OCI-LY7 (cell line): ENCODE measurements at regions not wholly inside any gene's neighbourhood (a gene's known extent, or its start where the extent isn't known, plus 50 kb on each side); places are given as distances from the start of the nearest gene placed in this dataset.

ENCODE experiments used
- BruUV-seq: library from RNA; stranded (reverse); fragments of 400-500 nt; replicated peaks from 2 replicates; lab custom pipeline; 2021; lab: Mats Ljungman, UMichigan
- CTCF ChIA-PET: fragments of 300-600 bp; sonication (Branson Sonifier 250); formaldehyde crosslinking; loops from one replicate; lab custom pipeline; 2022; ENCODE audit warnings: antibody characterized with exemption; ENCODE audit not compliant: unreplicated experiment; lab: Charles Lee
- POLR2A ChIA-PET: fragments of 300-600 bp; sonication (Branson Sonifier 250); formaldehyde crosslinking; loops from one replicate; lab custom pipeline; 2022; ENCODE audit warnings: antibody characterized with exemption; lab: Charles Lee
- DNase-seq: peaks from one replicate; pipeline ENCODE4 v3.0.0-alpha.2; 2015; ENCODE audit warnings: low spot score
- H2AFZ ChIP-seq: fragments of 200-600 bp; sonication (generic), shearing (Covaris generic); 2 replicates; pipeline ENCODE4 v1.6.1; 2014; ENCODE audit warnings: mild to moderate bottlenecking, antibody characterized with exemption, low read length, moderate library complexity
- H3K27ac ChIP-seq: fragments of 200-600 bp; sonication (generic); 2 replicates; pipeline ENCODE4 v1.5.1; 2014; ENCODE audit warnings: mixed run types, low read depth, mild to moderate bottlenecking, moderate library complexity, low read length, inconsistent platforms; ENCODE audit not compliant: poor library complexity, severe bottlenecking
- H3K36me3 ChIP-seq: fragments of 200-600 bp; sonication (generic); 2 replicates; pipeline ENCODE4 v1.6.1; 2014; ENCODE audit warnings: mild to moderate bottlenecking, antibody characterized with exemption, low read length, moderate library complexity, mixed read lengths; ENCODE audit not compliant: insufficient read depth
- H3K4me1 ChIP-seq: fragments of 200-600 bp; sonication (generic); 2 replicates; pipeline ENCODE4 v1.5.1; 2014; ENCODE audit warnings: mild to moderate bottlenecking, low read length; ENCODE audit not compliant: insufficient read depth, poor library complexity, severe bottlenecking
- H3K4me2 ChIP-seq: fragments of 200-600 bp; sonication (generic); 2 replicates; pipeline ENCODE4 v1.6.1; 2014; ENCODE audit warnings: mild to moderate bottlenecking, low read length
- H3K4me3 ChIP-seq: fragments of 200-600 bp; sonication (generic); 2 replicates; pipeline ENCODE4 v1.5.1; 2014; ENCODE audit warnings: mild to moderate bottlenecking, low read depth, low read length; ENCODE audit not compliant: poor library complexity, severe bottlenecking
- H3K79me2 ChIP-seq: fragments of 200-600 bp; sonication (generic); 2 replicates; pipeline ENCODE4 v1.6.1; 2016; ENCODE audit warnings: low read depth, mild to moderate bottlenecking, low read length, moderate library complexity, mixed read lengths; ENCODE audit not compliant: insufficient read depth
- H3K9me2 ChIP-seq: fragments of 200-600 bp; sonication (generic); 2 replicates; pipeline ENCODE4 v1.6.1; 2016; ENCODE audit warnings: mild to moderate bottlenecking, low read length, mixed read lengths; ENCODE audit not compliant: insufficient read depth
- H3K9me3 ChIP-seq: fragments of 200-600 bp; sonication (generic); 2 replicates; pipeline ENCODE4 v1.6.1; 2014; ENCODE audit warnings: mild to moderate bottlenecking, mixed run types, low read length, mixed read lengths
- H4K20me1 ChIP-seq: fragments of 200-600 bp; sonication (generic); 2 replicates; pipeline ENCODE4 v1.6.1; 2014; ENCODE audit warnings: mild to moderate bottlenecking, antibody characterized with exemption, low read length, moderate library complexity, mixed read lengths; ENCODE audit not compliant: insufficient read depth
- EZH2phosphoT487 ChIP-seq: fragments of 200-600 bp; sonication (generic); IDR thresholded peaks from 2 replicates; pipeline ENCODE4 v1.6.1; 2018; ENCODE audit warnings: low read depth, borderline replicate concordance, mild to moderate bottlenecking, mixed run types, antibody characterized with exemption, low read length, moderate library complexity, mixed read lengths
- intact Hi-C: fragments of 100-400 bp; cut with micrococcal nuclease; formaldehyde crosslinking; loops from one replicate; pipeline ENCODE4 v1.10.0; 2022; ENCODE audit not compliant: unreplicated experiment
- TF ChIP-seq, protein P1 (sequence below): fragments of 200-600 bp; sonication (generic); conservative IDR thresholded peaks from 2 replicates; pipeline ENCODE4 v1.5.1; 2014; ENCODE audit warnings: mild to moderate bottlenecking, antibody characterized with exemption, low read length, moderate library complexity, mixed read lengths

DNA sequence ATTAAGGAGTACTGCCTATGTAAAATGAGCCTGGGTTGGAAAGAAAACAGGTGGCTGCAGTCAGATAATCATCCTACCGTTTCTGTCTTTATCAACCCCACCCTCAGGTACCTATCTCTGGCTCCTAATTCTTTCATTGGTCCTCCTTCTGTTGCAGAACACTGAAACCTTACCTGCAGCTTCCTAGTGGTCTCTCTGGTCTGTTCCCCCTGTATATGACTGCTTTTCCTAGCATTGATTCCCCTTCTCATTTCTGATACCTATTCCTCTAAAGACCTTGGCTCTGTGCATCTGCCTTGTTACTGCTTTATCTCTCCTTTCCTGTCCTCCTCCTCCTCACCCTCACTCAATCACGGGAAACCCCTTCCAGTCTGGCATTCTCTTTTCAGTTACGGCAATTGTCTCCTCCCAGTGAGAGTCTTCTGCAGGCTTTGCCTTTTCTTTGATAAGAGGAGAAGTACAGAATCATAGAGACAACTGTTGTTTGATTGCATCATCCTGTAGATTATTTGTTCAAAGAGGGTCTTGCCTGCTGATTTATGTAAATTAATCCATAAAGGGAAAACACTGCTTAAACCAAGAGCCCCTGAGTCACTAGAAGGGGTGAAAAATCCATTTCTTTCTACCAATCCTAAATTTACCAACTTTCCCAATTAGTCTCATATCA, 301.2 kb downstream of the AASDHPPT start:
- intact Hi-C loops = no loop called here
- Histone ChIP-seq H3K4me1 (no peaks in the 10 kb centered on the region), H3K9me2 (no peaks in the 10 kb centered on the region), H4K20me1 (no peaks in the 10 kb centered on the region), H3K4me2 (no peak overlapping the region), H3K79me2 (no peaks in the 10 kb centered on the region), H2AFZ (no peak overlapping the region), H3K27ac (no peak overlapping the region), H3K4me3 (no peak overlapping the region), H3K36me3 (no peaks in the 10 kb centered on the region), H3K9me3 (no peaks in the 10 kb centered on the region)
- no TSS peak for BruUV-seq
- DNase-seq = no peak
- TF ChIP-seq, protein P1, sequence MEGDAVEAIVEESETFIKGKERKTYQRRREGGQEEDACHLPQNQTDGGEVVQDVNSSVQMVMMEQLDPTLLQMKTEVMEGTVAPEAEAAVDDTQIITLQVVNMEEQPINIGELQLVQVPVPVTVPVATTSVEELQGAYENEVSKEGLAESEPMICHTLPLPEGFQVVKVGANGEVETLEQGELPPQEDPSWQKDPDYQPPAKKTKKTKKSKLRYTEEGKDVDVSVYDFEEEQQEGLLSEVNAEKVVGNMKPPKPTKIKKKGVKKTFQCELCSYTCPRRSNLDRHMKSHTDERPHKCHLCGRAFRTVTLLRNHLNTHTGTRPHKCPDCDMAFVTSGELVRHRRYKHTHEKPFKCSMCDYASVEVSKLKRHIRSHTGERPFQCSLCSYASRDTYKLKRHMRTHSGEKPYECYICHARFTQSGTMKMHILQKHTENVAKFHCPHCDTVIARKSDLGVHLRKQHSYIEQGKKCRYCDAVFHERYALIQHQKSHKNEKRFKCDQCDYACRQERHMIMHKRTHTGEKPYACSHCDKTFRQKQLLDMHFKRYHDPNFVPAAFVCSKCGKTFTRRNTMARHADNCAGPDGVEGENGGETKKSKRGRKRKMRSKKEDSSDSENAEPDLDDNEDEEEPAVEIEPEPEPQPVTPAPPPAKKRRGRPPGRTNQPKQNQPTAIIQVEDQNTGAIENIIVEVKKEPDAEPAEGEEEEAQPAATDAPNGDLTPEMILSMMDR = no peak
- no peak for TF ChIP-seq EZH2phosphoT487
- POLR2A ChIA-PET = no interaction called here
- CTCF ChIA-PET = no interaction called here

DNA sequence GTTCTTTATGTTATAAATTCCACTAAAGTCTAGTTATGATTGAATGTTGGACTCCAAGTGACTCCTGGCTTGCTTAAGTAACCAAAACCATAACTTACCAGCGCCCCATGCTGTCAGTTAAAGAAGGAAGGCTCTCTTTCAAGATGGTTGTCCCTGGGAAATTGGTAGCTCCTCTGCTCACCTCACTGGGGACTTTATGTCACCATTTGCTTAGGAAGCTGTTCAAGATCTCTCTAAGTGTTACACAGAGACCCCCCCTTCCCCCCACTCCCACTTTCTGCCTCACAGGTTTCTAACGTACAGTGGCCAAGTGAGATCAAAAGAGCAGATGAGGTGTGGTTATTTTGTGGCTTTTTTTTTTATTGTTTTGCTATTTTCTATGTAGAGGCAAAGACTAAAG, 301.8 kb downstream of the AASDHPPT start:
- H3K36me3 ChIP-seq = no peaks in the 10 kb centered on the region
- BruUV-seq = no TSS peak
- no peaks in the 10 kb centered on the region for H4K20me1 ChIP-seq
- H3K4me3 ChIP-seq = no peak overlapping the region
- no peaks in the 10 kb centered on the region for H3K9me2 ChIP-seq
- TF ChIP-seq, protein P1 = no peak
- TF ChIP-seq EZH2phosphoT487 = no peak
- ChIA-PET CTCF (no interaction called here), POLR2A (no interaction called here)
- no peaks in the 10 kb centered on the region for H3K9me3 ChIP-seq
- intact Hi-C loops = no loop called here
- H2AFZ ChIP-seq = no peak overlapping the region
- DNase-seq = no peak
- no peak overlapping the region for H3K27ac ChIP-seq
- H3K4me2 ChIP-seq = no peak overlapping the region
- H3K4me1 ChIP-seq = no peaks in the 10 kb centered on the region
- no peaks in the 10 kb centered on the region for H3K79me2 ChIP-seq

DNA sequence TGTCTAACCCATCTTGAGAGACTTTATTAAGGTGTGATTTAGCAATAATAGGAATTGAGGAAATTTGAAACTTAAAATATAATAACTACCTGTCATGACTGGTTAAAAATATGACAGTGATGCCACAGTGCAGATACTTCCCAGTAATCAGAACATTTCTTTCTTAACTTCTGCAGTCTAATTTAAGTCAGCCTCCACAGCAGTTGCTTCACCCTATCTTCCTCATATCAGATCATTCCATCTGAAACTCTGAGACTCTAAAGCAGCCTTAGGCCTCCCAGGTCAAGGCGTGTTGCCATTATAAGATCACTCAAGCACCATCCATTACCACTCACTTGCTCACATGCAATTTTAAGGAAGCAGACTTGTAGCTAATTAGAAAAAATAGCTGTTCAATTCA, 302.2 kb downstream of the AASDHPPT start:
- Histone ChIP-seq H3K79me2 (no peaks in the 10 kb centered on the region), H4K20me1 (no peaks in the 10 kb centered on the region), H3K4me1 (no peaks in the 10 kb centered on the region)

More for the DNA sequence above, 302.2 kb downstream of the AASDHPPT start:
- intact Hi-C loops = no loop called here
- Histone ChIP-seq H3K9me3 (no peaks in the 10 kb centered on the region), H3K9me2 (no peaks in the 10 kb centered on the region), H3K4me2 (no peak overlapping the region), H3K27ac (no peak overlapping the region), H3K4me3 (no peak overlapping the region), H2AFZ (no peak overlapping the region), H3K36me3 (no peaks in the 10 kb centered on the region)
- ChIA-PET CTCF (no interaction called here), POLR2A (no interaction called here)
- DNase-seq = no peak
- BruUV-seq = no TSS peak
- TF ChIP-seq EZH2phosphoT487 = no peak
- TF ChIP-seq, protein P1 = no peak
